ENCODE measurements at regions not wholly inside any gene's neighbourhood (a gene's known extent, or its start where the extent isn't known, plus 50 kb on each side); places are given as distances from the start of the nearest gene placed in this dataset.
"Not testable (repeated sequence)": the region's sequence is repeated elsewhere in the genome, so short reads cannot be mapped to it uniquely, and the experiment has no call there.

GRCh38 chrX:46366381-46367207 is 178.6 kb downstream of the ZNF674 start:
- DNase-seq: no peak

GRCh38 chrX:46354481-46354880 is 190.7 kb downstream of the ZNF674 start:
- no peak for DNase-seq

GRCh38 chrX:46341767-46342322 is 203.4 kb downstream of the ZNF674 start:
- DNase-seq: no peak

GRCh38 chrX:46340696-46341095 is 204.5 kb downstream of the ZNF674 start:
- DNase-seq: no peak

GRCh38 chrX:46333550-46333949 is 211.7 kb downstream of the ZNF674 start:
- DNase-seq: no peak

GRCh38 chrX:46330981-46331380 is 214.2 kb downstream of the ZNF674 start:
- DNase-seq: no peak

GRCh38 chrX:46330513-46330912 is 214.7 kb downstream of the ZNF674 start:
- DNase-seq: no peak

GRCh38 chrX:46328133-46328532 is 217.1 kb downstream of the ZNF674 start:
- DNase-seq: no peak

- peak; percentile 40 for DNase-seq
Observed at GRCh38 chrX:46327566-46328115, 217.6 kb downstream of the ZNF674 start.

- no peak for DNase-seq
Observed at GRCh38 chrX:46326161-46326560, 219.1 kb downstream of the ZNF674 start.

GRCh38 chrX:46325312-46325877 is 219.8 kb downstream of the ZNF674 start:
- peak; percentile 44 for DNase-seq

- DNase-seq: no peak
Observed at GRCh38 chrX:46324166-46324565, 221.1 kb downstream of the ZNF674 start.

GRCh38 chrX:46322929-46323328 is 222.3 kb downstream of the ZNF674 start:
- not testable (repeated sequence) for DNase-seq

- DNase-seq: no peak
Observed at GRCh38 chrX:46321676-46322075, 223.5 kb downstream of the ZNF674 start.

GRCh38 chrX:46319750-46320149 is 225.5 kb downstream of the ZNF674 start:
- no peak for DNase-seq

- DNase-seq: no peak
Observed at GRCh38 chrX:46318551-46318950, 226.7 kb downstream of the ZNF674 start.

GRCh38 chrX:46317163-46317562 is 228.1 kb downstream of the ZNF674 start:
- no peak for DNase-seq

GRCh38 chrX:46311581-46312120 is 233.6 kb downstream of the ZNF674 start:
- no peak for DNase-seq

GRCh38 chrX:46310815-46311497 is 234.3 kb downstream of the ZNF674 start:
- DNase-seq: no peak

- DNase-seq: no peak
Observed at GRCh38 chrX:46308110-46308509, 237.1 kb downstream of the ZNF674 start.

- no peak for DNase-seq
Observed at GRCh38 chrX:46306103-46306502, 239.1 kb downstream of the ZNF674 start.

GRCh38 chrX:46305431-46305830 is 239.8 kb downstream of the ZNF674 start:
- no peak for DNase-seq

All from left kidney (tissue), 1 donor.